ENCODE measurements at regions not wholly inside any gene's neighbourhood (a gene's known extent, or its start where the extent isn't known, plus 50 kb on each side); places are given as distances from the start of the nearest gene placed in this dataset.
"Not testable (repeated sequence)": the region's sequence is repeated elsewhere in the genome, so short reads cannot be mapped to it uniquely, and the experiment has no call there.

GRCh38 chrX:23458957-23459356, 124.3 kb downstream of the PTCHD1 start:
- WGBS: 96% methylated on average over 13 of the region's 13 CpGs
- not testable (repeated sequence) for H3K9ac ChIP-seq (ENCODE audit: low read depth, low read length); H3K27me3 ChIP-seq (ENCODE audit: insufficient read depth, low read length); H3K27ac ChIP-seq (ENCODE audit: low read depth, low read length); H3K4me1 ChIP-seq (ENCODE audit: insufficient read depth, low read length); H3K9me3 ChIP-seq (ENCODE audit: insufficient read depth, low read depth, low read length); H3K4me3 ChIP-seq (ENCODE audit: low read length); H3K36me3 ChIP-seq (ENCODE audit: insufficient read depth, low read length)

GRCh38 chrX:23465105-23465791, 130.6 kb downstream of the PTCHD1 start:
- no peaks in the 10 kb centered on the region for H3K27me3 ChIP-seq (ENCODE audit: insufficient read depth, low read length)
- no peaks in the 10 kb centered on the region for H3K4me1 ChIP-seq (ENCODE audit: insufficient read depth, low read length)
- H3K36me3 ChIP-seq (ENCODE audit: insufficient read depth, low read length): no peaks in the 10 kb centered on the region
- H3K9ac ChIP-seq (ENCODE audit: low read depth, low read length): no peak overlapping the region
- 90% methylated on average over 2 of the region's 3 CpGs for WGBS
- no peak overlapping the region for H3K27ac ChIP-seq (ENCODE audit: low read depth, low read length)
- H3K4me3 ChIP-seq (ENCODE audit: low read length): no peak overlapping the region
- 0 out of 2 replicates have a peak, but pooled peaks cover 5% of the 10 kb centered on the region for H3K9me3 ChIP-seq (ENCODE audit: insufficient read depth, low read depth, low read length)

GRCh38 chrX:23465985-23466384, 131.3 kb downstream of the PTCHD1 start:
- Histone ChIP-seq H3K4me1 (ENCODE audit: insufficient read depth, low read length) (no peaks in the 10 kb centered on the region), H3K27ac (ENCODE audit: low read depth, low read length) (no peak overlapping the region), H3K9me3 (ENCODE audit: insufficient read depth, low read depth, low read length) (0 out of 2 replicates have a peak, but pooled peaks cover 4% of the 10 kb centered on the region), H3K4me3 (ENCODE audit: low read length) (no peak overlapping the region), H3K27me3 (ENCODE audit: insufficient read depth, low read length) (no peaks in the 10 kb centered on the region), H3K9ac (ENCODE audit: low read depth, low read length) (no peak overlapping the region), H3K36me3 (ENCODE audit: insufficient read depth, low read length) (no peaks in the 10 kb centered on the region)
- 80% methylated on average over 1 of the region's 2 CpGs for WGBS

GRCh38 chrX:23478056-23478455, 143.4 kb downstream of the PTCHD1 start:
- no peak overlapping the region for H3K4me3 ChIP-seq (ENCODE audit: low read length)
- no peaks in the 10 kb centered on the region for H3K4me1 ChIP-seq (ENCODE audit: insufficient read depth, low read length)
- no peak overlapping the region for H3K9ac ChIP-seq (ENCODE audit: low read depth, low read length)
- 100% methylated on average over 1 of the region's 2 CpGs for WGBS
- no peaks in the 10 kb centered on the region for H3K27me3 ChIP-seq (ENCODE audit: insufficient read depth, low read length)
- H3K36me3 ChIP-seq (ENCODE audit: insufficient read depth, low read length): no peaks in the 10 kb centered on the region
- H3K27ac ChIP-seq (ENCODE audit: low read depth, low read length): no peak overlapping the region
- no peaks in the 10 kb centered on the region for H3K9me3 ChIP-seq (ENCODE audit: insufficient read depth, low read depth, low read length)

GRCh38 chrX:23478561-23478960, 143.9 kb downstream of the PTCHD1 start:
- H3K4me1 ChIP-seq (ENCODE audit: insufficient read depth, low read length): no peaks in the 10 kb centered on the region
- no peaks in the 10 kb centered on the region for H3K27me3 ChIP-seq (ENCODE audit: insufficient read depth, low read length)
- no peaks in the 10 kb centered on the region for H3K9me3 ChIP-seq (ENCODE audit: insufficient read depth, low read depth, low read length)
- H3K4me3 ChIP-seq (ENCODE audit: low read length): no peak overlapping the region
- H3K36me3 ChIP-seq (ENCODE audit: insufficient read depth, low read length): no peaks in the 10 kb centered on the region
- WGBS: 83% methylated on average over 1 of the region's 3 CpGs
- no peak overlapping the region for H3K9ac ChIP-seq (ENCODE audit: low read depth, low read length)
- no peak overlapping the region for H3K27ac ChIP-seq (ENCODE audit: low read depth, low read length)

- Histone ChIP-seq H3K4me3 (ENCODE audit: low read length) (no peak overlapping the region), H3K27ac (ENCODE audit: low read depth, low read length) (no peak overlapping the region), H3K36me3 (ENCODE audit: insufficient read depth, low read length) (no peaks in the 10 kb centered on the region), H3K27me3 (ENCODE audit: insufficient read depth, low read length) (no peaks in the 10 kb centered on the region), H3K9ac (ENCODE audit: low read depth, low read length) (no peak overlapping the region), H3K9me3 (ENCODE audit: insufficient read depth, low read depth, low read length) (no peaks in the 10 kb centered on the region), H3K4me1 (ENCODE audit: insufficient read depth, low read length) (no peaks in the 10 kb centered on the region)
- 93% methylated on average over 3 of the region's 3 CpGs for WGBS
These were observed 147.9 kb downstream of the PTCHD1 start for GRCh38 chrX:23482561-23482960.

GRCh38 chrX:23483396-23483795, 148.7 kb downstream of the PTCHD1 start:
- H3K36me3 ChIP-seq (ENCODE audit: insufficient read depth, low read length): no peaks in the 10 kb centered on the region
- no peaks in the 10 kb centered on the region for H3K4me1 ChIP-seq (ENCODE audit: insufficient read depth, low read length)
- H3K9ac ChIP-seq (ENCODE audit: low read depth, low read length): no peak overlapping the region
- 97% methylated on average over 3 of the region's 3 CpGs for WGBS
- H3K4me3 ChIP-seq (ENCODE audit: low read length): no peak overlapping the region
- no peak overlapping the region for H3K27ac ChIP-seq (ENCODE audit: low read depth, low read length)
- no peaks in the 10 kb centered on the region for H3K27me3 ChIP-seq (ENCODE audit: insufficient read depth, low read length)
- H3K9me3 ChIP-seq (ENCODE audit: insufficient read depth, low read depth, low read length): no peaks in the 10 kb centered on the region

- H3K4me1 ChIP-seq (ENCODE audit: insufficient read depth, low read length): no peaks in the 10 kb centered on the region; the same call in none of the 2 replicates
- H3K9ac ChIP-seq (ENCODE audit: low read depth, low read length): no peak overlapping the region
- H3K9me3 ChIP-seq (ENCODE audit: insufficient read depth, low read depth, low read length): no peaks in the 10 kb centered on the region
- no peaks in the 10 kb centered on the region for H3K27me3 ChIP-seq (ENCODE audit: insufficient read depth, low read length)
- no peak overlapping the region for H3K4me3 ChIP-seq (ENCODE audit: low read length)
- no peaks in the 10 kb centered on the region for H3K36me3 ChIP-seq (ENCODE audit: insufficient read depth, low read length)
- WGBS: 97% methylated on average over 2 of the region's 3 CpGs
- H3K27ac ChIP-seq (ENCODE audit: low read depth, low read length): no peak overlapping the region
These were observed 159.3 kb downstream of the PTCHD1 start for GRCh38 chrX:23493941-23494374.

GRCh38 chrX:23494741-23495140, 160.1 kb downstream of the PTCHD1 start:
- Histone ChIP-seq H3K27me3 (ENCODE audit: insufficient read depth, low read length) (no peaks in the 10 kb centered on the region), H3K27ac (ENCODE audit: low read depth, low read length) (no peak overlapping the region), H3K9me3 (ENCODE audit: insufficient read depth, low read depth, low read length) (no peaks in the 10 kb centered on the region), H3K36me3 (ENCODE audit: insufficient read depth, low read length) (no peaks in the 10 kb centered on the region), H3K9ac (ENCODE audit: low read depth, low read length) (no peak overlapping the region), H3K4me1 (ENCODE audit: insufficient read depth, low read length) (no peaks in the 10 kb centered on the region; the same call in none of the 2 replicates), H3K4me3 (ENCODE audit: low read length) (no peak overlapping the region)
- WGBS: 96% methylated on average over 12 of the region's 12 CpGs

GRCh38 chrX:23497919-23498318, 163.3 kb downstream of the PTCHD1 start:
- no peak overlapping the region for H3K4me3 ChIP-seq (ENCODE audit: low read length)
- no peaks in the 10 kb centered on the region for H3K9me3 ChIP-seq (ENCODE audit: insufficient read depth, low read depth, low read length)
- H3K4me1 ChIP-seq (ENCODE audit: insufficient read depth, low read length): no peaks in the 10 kb centered on the region; the same call in none of the 2 replicates
- H3K9ac ChIP-seq (ENCODE audit: low read depth, low read length): no peak overlapping the region
- no peaks in the 10 kb centered on the region for H3K36me3 ChIP-seq (ENCODE audit: insufficient read depth, low read length)
- no peak overlapping the region for H3K27ac ChIP-seq (ENCODE audit: low read depth, low read length)
- no peaks in the 10 kb centered on the region for H3K27me3 ChIP-seq (ENCODE audit: insufficient read depth, low read length)

GRCh38 chrX:23501974-23502373, 165.3 kb upstream of the PRDX4 start:
- H3K27me3 ChIP-seq (ENCODE audit: insufficient read depth, low read length): no peaks in the 10 kb centered on the region
- no peaks in the 10 kb centered on the region for H3K36me3 ChIP-seq (ENCODE audit: insufficient read depth, low read length)
- 89% methylated on average over 4 of the region's 4 CpGs for WGBS
- peaks cover 21% of the 10 kb centered on the region for H3K4me1 ChIP-seq (ENCODE audit: insufficient read depth, low read length)
- no peak overlapping the region for H3K27ac ChIP-seq (ENCODE audit: low read depth, low read length)
- H3K9ac ChIP-seq (ENCODE audit: low read depth, low read length): no peak overlapping the region
- no peaks in the 10 kb centered on the region for H3K9me3 ChIP-seq (ENCODE audit: insufficient read depth, low read depth, low read length)
- no peak overlapping the region for H3K4me3 ChIP-seq (ENCODE audit: low read length)
